HEK293T (cell line): ENCODE measurements at regions not wholly inside any gene's neighbourhood (a gene's known extent, or its start where the extent isn't known, plus 50 kb on each side); places are given as distances from the start of the nearest gene placed in this dataset.

Experiments used
- ARNT ChIP-seq: fragments of 450-650 bp; IDR thresholded peaks from 2 replicates; pipeline ENCODE4 v1.6.1; 2017; ENCODE audit warnings: mild to moderate bottlenecking
- BHLHE40 ChIP-seq: fragments of 450-650 bp; IDR thresholded peaks from 2 replicates; pipeline ENCODE4 v1.6.1; 2016; ENCODE audit warnings: mild to moderate bottlenecking, moderate library complexity, borderline replicate concordance
- CTBP1 ChIP-seq: fragments of 450-650 bp; IDR thresholded peaks from 2 replicates; pipeline ENCODE4 v1.6.1; 2016; ENCODE audit warnings: borderline replicate concordance
- FOXA1 ChIP-seq: fragments of 450-650 bp; IDR thresholded peaks from 2 replicates; pipeline ENCODE4 v1.6.1; 2016; ENCODE audit warnings: mild to moderate bottlenecking
- FOXK2 ChIP-seq: fragments of 450-650 bp; IDR thresholded peaks from 2 replicates; pipeline ENCODE4 v1.6.1; 2016; ENCODE audit warnings: mild to moderate bottlenecking
- FOXM1 ChIP-seq: fragments of 450-650 bp; IDR thresholded peaks from 2 replicates; pipeline ENCODE4 v1.6.1; 2017; ENCODE audit warnings: mild to moderate bottlenecking, borderline replicate concordance
- HDGF ChIP-seq: fragments of 450-650 bp; IDR thresholded peaks from 2 replicates; pipeline ENCODE4 v1.6.1; 2017; ENCODE audit warnings: antibody characterized with exemption, borderline replicate concordance
- L3MBTL2 ChIP-seq: fragments of 450-650 bp; conservative IDR thresholded peaks from 2 replicates; pipeline ENCODE4 v1.6.1; 2016; ENCODE audit warnings: mild to moderate bottlenecking
- NFRKB ChIP-seq: fragments of 450-650 bp; IDR thresholded peaks from 2 replicates; pipeline ENCODE4 v1.6.1; 2016; ENCODE audit warnings: mild to moderate bottlenecking, moderate library complexity
- PKNOX1 ChIP-seq: fragments of 450-650 bp; IDR thresholded peaks from 2 replicates; pipeline ENCODE4 v1.6.1; 2016
- SP1 ChIP-seq: fragments of 450-650 bp; IDR thresholded peaks from 2 replicates; pipeline ENCODE4 v1.6.1; 2017
- SUZ12 ChIP-seq: fragments of 450-650 bp; IDR thresholded peaks from 2 replicates; pipeline ENCODE4 v1.6.1; 2016; ENCODE audit warnings: mild to moderate bottlenecking
- TARDBP ChIP-seq: fragments of 450-650 bp; IDR thresholded peaks from 2 replicates; pipeline ENCODE4 v1.6.1; 2016
- ZNF384 ChIP-seq: fragments of 450-650 bp; IDR thresholded peaks from 2 replicates; pipeline ENCODE4 v1.6.1; 2016

- TF ChIP-seq PKNOX1 (no peak), SP1 (no peak), TARDBP (no peak), FOXM1 (no peak), BHLHE40 (no peak), SUZ12 (no peak), NFRKB (no peak), ARNT (no peak), FOXK2 (no peak), FOXA1 (no peak), HDGF (no peak), CTBP1 (no peak), ZNF384 (no peak), L3MBTL2 (no peak)
Measured at GRCh38 chr7:12469568-12469967, 65.9 kb upstream of the VWDE start.
